GM12872 (cell line): ENCODE measurements at regions not wholly inside any gene's neighbourhood (a gene's known extent, or its start where the extent isn't known, plus 50 kb on each side); places are given as distances from the start of the nearest gene placed in this dataset.

Source experiments
- CTCF ChIP-seq: IDR thresholded peaks from 3 replicates; pipeline ENCODE4 v1.5.1; 2011; ENCODE audit warnings: low read depth, mild to moderate bottlenecking, low read length, moderate library complexity; ENCODE audit not compliant: insufficient read depth

- TF ChIP-seq CTCF: peak; percentile 64; the same call in 2 of the 3 replicates
These were observed 119.2 kb downstream of the OTOP1 start for GRCh38 chr4:4107411-4108107.
